ENCODE measurements at regions not wholly inside any gene's neighbourhood (a gene's known extent, or its start where the extent isn't known, plus 50 kb on each side); places are given as distances from the start of the nearest gene placed in this dataset.

DNA sequence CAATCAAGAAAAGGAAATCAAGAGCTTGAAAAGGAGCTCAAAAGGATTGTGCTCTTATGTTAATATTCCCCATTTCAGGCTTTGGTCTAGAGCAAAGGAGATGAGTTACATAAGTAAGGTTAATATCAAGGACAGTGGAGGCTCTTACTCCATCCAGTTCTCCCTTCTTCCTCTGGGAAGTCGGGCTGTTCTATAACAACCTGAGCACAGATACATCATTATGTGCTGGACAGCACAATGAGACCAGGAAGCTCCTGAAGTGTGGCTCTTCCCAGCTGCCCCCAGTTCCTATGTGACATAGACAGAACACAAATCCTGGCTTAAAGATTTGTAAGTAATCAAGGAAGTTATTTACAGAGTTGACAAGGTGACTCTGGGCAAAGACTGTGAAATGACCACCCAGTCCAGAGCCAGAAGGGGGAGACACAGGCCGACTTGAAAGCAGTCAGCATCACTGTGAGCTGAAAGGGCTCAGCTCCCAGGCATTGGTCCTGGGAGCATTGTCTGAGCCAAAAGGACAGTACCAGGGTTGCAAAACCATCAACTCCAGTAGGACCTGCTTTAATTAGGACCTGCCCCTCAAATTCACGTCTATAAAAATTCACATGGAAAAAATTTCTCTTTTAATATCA, 917.6 kb upstream of the ACVR2A start:
- no peak for FAIRE-seq

DNA sequence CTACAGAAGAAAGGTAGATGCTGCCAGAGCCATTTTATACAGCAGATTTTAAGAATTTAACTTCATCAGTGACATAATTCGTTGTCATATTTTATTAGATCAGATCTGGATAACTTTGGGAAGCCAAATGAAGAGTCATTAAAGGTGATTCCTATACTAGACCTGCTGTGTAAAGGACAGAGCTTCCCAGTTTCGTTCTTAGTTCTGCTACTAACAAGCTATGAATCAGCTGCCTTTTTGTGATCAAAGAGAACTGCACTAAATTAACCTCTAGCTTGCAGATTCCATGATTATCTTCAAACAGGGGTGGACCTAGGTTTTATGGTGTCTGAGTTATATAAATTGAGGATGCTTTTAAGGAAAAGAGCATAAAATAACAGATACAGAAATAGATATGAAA, 926.5 kb upstream of the ACVR2A start:
- FAIRE-seq: no peak

DNA sequence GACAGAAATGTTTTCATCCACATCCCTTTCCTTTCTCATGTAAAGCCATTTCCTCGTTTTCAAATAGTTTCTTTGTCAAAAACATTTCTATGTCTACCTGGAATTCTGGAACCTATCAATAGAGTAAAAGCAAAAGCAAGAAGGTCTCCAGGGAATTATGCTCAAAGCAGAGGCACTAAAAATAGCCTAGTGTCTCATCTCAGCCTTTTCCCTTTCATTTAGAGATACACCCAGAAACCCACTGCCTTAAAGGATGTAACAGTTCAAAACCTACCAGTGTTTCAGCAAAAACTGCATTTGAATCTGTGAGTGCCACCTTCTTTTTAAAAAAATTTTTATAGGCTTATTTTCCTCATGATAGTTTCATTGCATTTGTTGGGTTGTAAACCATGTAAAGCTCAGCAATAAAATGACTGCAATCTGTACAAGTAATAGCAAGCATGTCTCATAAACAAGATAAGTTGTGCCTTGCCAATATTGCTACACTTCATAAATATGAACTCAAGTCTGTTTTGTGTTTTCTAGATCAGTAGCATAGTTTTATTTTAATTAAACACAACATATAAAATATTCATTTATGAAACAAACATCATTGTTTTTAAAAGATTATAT, 927.3 kb upstream of the ACVR2A start:
- FAIRE-seq: no peak

- FAIRE-seq: no peak
These were observed 927.9 kb upstream of the ACVR2A start for GRCh38 chr2:146916914-146917313.

- FAIRE-seq: no peak
These were observed 931.4 kb upstream of the ACVR2A start for GRCh38 chr2:146913476-146913875.

GRCh38 chr2:146912536-146912935, 932.3 kb upstream of the ACVR2A start:
- no peak for FAIRE-seq

- no peak for FAIRE-seq
These were observed 936.1 kb upstream of the ACVR2A start for GRCh38 chr2:146908776-146909175.

GRCh38 chr2:146898083-146898482, 946.7 kb upstream of the ACVR2A start:
- no peak for FAIRE-seq

DNA sequence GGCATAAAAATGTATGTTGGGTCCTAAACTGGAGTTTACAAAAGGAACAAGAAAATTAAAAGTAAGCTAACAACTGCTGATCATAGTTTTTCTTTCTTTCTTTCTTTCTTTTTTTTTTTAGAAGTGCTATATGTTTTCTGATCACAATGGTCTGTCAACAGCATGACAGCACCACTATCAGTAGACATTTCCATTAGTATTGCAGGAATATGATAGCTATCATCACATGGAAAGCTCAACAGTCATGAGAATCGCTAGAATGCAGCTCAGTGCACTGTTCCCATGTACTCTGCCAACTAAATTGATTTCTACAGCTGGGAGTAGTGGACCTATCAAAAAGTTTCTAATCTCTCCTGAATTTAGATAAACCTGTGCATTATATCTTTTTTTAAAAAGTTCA, 950.3 kb upstream of the ACVR2A start:
- FAIRE-seq: no peak

DNA sequence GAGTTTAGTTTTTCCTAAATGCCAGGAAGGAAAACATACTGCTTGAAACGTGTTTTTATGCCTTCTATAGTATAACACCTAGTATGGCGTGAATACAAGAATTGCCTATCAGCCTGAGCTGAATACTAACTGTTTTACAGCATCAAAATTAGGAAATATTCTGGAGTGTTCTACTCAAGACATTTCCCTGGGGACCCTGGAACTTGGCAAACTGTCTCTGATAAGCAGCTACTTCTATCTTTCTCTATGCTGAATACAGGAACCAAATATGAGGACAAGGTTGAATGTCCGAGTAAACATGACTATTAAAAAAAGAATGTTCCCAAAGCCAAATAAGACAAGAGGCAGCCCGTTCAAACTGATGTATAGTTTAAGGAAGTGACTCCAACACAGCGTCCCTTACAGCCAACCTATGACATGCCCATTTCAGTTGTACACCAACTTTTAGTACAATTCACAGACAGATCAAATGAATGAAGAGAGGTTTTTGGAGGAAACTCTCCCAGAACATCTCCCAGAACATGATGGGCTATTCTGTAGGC, 951.3 kb upstream of the ACVR2A start:
- FAIRE-seq: no peak

DNA sequence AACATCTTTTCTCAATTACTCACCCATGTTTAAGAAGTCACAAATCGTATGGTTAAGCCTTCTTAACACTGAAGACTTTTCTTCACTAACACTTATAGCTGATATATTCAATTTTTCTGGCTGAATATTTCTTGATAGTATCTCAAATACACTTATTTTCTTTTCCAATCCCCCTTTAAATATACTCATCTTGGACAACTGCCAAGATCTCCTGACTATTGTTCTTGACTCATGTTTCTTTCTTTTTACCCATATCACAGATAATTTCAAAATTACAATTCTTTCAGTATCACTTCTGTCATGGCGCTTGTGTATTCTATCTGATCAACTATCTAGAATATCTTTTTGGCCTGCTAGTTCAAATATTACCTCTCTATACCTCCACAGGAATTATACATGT, 954.3 kb upstream of the ACVR2A start:
- no peak for FAIRE-seq

DNA sequence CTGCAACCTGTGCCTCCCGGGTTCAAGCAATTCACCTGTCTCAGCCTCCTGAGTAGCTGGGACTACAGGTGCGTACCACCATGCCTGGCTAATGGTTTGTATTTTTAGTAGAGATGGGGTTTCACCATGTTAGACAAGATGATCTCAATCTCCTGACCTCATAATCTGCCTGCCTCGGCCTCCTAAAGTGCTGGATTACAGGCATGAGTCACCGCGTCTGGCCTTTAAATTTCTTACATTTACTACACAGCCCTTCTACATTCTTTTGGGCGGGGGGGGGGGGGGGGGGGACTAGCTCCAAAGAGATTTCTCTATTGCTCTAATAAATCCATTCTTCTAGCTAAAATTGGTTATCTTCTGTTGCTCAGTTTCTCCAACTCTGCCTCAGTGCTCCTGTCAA, 964.9 kb upstream of the ACVR2A start:
- FAIRE-seq: no peak

DNA sequence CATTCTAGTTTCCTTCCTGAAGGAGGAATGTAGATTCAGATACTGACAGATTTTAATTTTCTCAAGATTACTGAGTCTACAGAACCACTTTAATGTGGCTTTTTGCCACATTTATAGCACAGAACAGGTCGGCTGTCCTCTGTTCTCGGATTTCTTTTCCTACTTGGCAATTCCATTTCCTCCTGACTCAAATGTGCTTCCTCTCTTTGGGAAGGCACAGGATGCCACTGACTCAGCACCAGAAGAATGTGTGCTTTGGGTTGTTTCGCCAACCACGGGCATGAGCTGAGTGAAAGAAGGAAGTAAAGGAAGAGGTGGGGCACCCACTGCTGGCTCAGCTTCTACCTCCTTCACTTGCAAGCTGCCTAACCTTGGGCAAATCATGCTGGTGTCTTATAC, 970.6 kb upstream of the ACVR2A start:
- no peak for FAIRE-seq

DNA sequence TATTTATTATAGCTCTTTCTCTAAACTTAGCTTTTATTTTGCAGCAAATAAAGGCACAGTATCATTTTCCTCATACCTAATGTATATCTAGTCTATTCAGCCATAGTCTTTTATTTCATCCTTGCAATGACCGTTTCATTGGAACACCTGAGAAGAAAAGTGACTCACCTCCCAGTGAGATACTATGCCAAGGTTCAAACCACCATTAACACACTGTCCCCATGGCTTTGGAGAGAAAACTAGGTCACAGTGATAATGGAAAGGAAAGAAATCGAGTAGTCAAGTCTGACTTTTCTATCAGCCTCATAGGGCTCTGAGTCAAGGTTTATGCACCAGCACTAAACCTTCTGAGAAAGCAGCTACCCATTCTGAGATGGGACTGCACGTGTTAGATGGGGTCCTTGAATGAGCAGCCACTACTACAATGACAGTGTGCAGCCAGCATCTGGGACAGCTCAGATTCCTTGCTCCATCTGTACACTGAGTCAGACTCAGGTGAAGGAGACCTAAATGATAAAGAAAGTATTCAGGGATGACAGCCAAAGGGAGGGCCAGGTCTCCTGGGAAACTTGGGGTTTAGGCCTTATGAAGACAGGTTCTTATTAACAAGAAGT, 971.1 kb upstream of the ACVR2A start:
- FAIRE-seq: no peak

- no peak for FAIRE-seq
These were observed 971.8 kb upstream of the ACVR2A start for GRCh38 chr2:146873056-146873455.

DNA sequence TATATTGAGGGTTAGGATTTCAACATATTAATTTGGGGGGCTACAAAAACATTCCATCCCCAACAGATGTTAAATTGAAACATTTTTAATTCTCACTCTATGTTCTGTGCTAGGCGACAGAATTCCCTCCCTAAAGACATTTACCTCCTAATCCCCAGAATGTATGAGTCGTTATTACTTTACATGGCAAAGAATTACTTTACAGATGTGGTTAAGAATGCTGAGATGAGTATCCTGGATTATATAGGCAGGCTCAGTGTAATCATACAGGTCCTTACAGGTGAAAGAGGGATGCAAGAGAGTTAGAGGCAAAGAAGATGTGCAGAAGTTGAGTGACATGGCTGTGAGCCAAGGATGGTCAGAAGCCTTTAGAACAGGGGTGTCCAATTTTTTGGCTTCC, 974.1 kb upstream of the ACVR2A start:
- no peak for FAIRE-seq

- no peak for FAIRE-seq
These were observed 975.5 kb upstream of the ACVR2A start for GRCh38 chr2:146869328-146869727.

GRCh38 chr2:146868051-146868450, 976.8 kb upstream of the ACVR2A start:
- FAIRE-seq: no peak

- no peak for FAIRE-seq
These were observed 977.3 kb upstream of the ACVR2A start for GRCh38 chr2:146867477-146867986.

DNA sequence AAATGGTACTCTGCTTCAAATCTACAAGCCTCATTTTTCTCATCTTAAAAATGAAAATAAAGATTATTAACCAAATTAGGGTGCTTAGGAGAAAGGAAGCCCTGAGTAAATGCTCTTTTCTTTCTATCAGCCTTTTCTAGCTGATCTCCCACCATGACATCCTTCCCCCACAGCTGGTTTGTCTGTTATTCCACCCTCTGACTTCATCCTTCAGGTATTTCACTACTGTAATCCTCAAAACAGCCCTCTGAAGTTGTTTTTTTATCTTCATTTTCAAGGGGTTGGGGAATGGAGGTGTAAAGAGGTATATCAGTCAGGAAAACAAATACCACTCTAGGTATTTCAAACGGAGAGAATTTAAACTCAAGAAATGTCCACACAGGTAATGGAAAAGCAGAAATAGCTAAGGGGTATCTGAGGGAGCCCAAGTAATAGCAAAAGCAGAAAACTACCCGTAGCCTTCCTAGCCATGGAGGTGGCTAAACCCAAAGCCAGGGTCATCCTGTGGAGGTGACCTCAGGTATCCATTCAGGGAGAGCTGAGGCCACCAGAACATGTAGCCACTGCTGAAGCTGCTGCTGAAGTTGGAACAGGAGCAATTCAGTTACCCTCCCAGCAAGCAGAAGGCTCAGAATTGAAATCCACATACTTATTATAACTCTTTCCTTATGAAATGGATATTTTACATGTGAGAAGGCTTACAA, 990.9 kb upstream of the ACVR2A start:
- FAIRE-seq: no peak

DNA sequence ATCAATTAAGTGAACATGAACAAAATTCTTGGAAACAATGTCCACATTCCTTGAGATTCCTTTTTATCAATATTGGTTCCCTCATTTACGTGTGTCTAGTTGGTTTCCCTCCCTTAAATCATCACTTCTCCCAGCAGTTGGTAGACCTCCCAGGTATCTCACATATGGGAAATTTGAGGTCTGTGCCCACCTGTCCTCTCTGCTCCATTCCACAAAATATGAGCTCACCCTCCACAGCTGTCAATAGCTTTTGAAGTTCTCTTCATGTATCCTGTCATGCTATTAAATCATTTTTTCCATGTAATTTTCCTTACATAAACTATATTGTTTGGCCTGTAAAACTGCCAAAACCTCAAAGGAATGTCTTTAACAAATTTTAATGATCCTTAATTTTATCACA, 992.2 kb upstream of the ACVR2A start:
- FAIRE-seq: no peak

GRCh38 chr2:146850746-146851145, 994.1 kb upstream of the ACVR2A start:
- FAIRE-seq: no peak

GRCh38 chr2:146847846-146848245, 997.0 kb upstream of the ACVR2A start:
- no peak for FAIRE-seq

Measured in TTC549 (cell line).